GM19328 (cell line): ENCODE measurements at regions not wholly inside any gene's neighbourhood (a gene's known extent, or its start where the extent isn't known, plus 50 kb on each side); places are given as distances from the start of the nearest gene placed in this dataset.
"Not testable (repeated sequence)": the region's sequence is repeated elsewhere in the genome, so short reads cannot be mapped to it uniquely, and the experiment has no call there.

Experiments used
- ATAC-seq: cut with Tn5 transposase; IDR thresholded peaks from one replicate; pipeline ENCODE4 v1.9.1; 2021; ENCODE audit warnings: mild to moderate bottlenecking, moderate library complexity; ENCODE audit not compliant: unreplicated experiment

- ATAC-seq, result no peak
Observed at GRCh38 chr3:153957421-153957820, 163.8 kb upstream of the ARHGEF26 start.

GRCh38 chr3:153958635-153959595, 162.3 kb upstream of the ARHGEF26 start:
- no peak for ATAC-seq

GRCh38 chr3:153960458-153961074, 160.6 kb upstream of the ARHGEF26 start:
- ATAC-seq, result no peak

GRCh38 chr3:153961494-153961893, 159.7 kb upstream of the ARHGEF26 start:
- ATAC-seq, result no peak

- no peak for ATAC-seq
Observed at GRCh38 chr3:153963012-153963411, 158.2 kb upstream of the ARHGEF26 start.

DNA sequence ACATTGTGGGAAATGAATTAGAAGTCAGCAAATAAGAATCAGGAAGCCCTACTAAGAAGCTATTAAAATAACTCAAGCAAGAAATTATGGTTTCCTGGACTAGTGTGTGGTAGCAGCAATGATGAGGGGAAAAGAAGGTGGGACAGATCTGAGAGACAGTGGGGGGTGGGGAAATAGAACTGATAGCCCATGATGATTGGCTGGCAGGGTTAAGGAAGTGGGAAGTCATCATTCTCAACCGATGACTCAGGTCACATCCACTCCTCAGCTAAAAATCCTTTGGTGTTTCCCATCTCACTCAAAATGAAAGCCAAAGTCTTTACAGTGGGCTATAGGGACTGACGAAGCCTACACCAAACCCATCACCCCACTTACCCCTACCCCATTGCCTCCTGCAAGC, 153.9 kb upstream of the ARHGEF26 start:
- ATAC-seq, result no peak

DNA sequence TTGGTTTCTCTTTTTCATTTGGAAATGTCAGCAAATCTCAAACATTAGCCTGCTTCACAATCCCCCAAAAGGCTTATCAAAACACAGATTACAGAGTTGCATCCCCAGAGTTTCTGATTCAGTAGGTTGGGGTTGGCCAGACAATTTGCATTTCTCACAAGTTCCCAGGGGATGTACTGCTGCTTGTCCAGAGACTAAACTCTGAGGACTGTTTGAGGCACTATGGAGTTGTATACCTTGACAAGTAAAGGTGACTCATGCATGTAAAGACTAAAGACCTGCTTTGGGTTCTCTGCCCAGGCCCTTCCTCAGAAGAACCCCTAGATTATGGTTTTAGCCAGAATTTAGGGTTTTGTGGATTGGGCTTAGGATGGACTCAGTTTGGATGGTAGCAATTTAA, 151.1 kb upstream of the ARHGEF26 start:
- no peak for ATAC-seq

DNA sequence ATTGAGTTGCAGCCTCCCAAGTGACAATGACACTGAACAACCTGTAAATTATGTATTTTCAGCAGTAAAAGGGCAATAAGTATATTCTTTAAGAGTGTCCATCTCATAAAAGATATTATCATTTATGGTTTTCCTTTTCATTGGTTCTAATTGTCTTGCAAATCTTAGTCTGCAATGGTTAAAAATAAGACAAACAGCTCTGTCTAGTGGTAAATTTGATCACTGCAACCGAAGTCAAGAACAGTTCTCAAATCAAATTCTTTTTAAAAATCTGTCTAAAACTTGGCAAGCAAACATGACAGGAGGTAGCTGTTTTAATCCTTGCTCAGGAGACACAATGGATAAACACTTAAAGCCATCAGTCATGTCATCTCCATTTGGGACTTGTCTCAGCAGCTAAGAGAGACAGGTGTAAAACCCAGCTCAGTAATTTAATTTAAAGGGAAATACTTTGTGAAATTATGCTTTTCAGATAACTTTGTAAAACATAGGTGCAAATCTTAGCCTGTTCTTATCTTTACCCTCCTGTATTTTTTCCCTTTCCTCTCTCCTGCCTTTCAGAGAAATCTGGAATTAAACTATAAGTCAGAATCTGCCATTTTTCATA, 150.3 kb upstream of the ARHGEF26 start:
- no peak for ATAC-seq

- ATAC-seq, result peak; percentile 44
Observed at GRCh38 chr3:153972862-153973261, 148.3 kb upstream of the ARHGEF26 start.

GRCh38 chr3:153973722-153974265, 147.4 kb upstream of the ARHGEF26 start:
- peak; percentile 42 for ATAC-seq

GRCh38 chr3:153974614-153975013, 146.6 kb upstream of the ARHGEF26 start:
- ATAC-seq, result no peak

- no peak for ATAC-seq
Observed at GRCh38 chr3:153976891-153977554, 144.2 kb upstream of the ARHGEF26 start.

DNA sequence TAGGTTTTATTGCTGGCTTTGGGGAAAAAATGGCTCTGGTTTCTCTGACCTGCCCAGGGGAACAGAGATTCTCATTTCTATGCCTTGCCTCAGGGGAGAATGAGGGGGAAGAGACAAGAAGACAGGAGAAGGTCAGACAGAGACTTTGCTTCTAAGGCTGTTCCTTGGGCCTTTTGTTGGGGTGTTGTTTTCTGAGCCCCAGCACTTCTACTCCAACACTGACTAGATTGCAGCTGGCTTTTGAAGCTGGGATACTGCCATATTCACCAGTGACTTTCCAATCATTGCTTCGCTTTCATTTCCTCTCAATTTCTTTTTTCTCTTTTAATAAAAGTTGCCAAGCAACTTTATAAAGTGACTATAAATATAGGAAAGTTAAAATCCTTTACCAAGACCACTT, 143.2 kb upstream of the ARHGEF26 start:
- no peak for ATAC-seq

DNA sequence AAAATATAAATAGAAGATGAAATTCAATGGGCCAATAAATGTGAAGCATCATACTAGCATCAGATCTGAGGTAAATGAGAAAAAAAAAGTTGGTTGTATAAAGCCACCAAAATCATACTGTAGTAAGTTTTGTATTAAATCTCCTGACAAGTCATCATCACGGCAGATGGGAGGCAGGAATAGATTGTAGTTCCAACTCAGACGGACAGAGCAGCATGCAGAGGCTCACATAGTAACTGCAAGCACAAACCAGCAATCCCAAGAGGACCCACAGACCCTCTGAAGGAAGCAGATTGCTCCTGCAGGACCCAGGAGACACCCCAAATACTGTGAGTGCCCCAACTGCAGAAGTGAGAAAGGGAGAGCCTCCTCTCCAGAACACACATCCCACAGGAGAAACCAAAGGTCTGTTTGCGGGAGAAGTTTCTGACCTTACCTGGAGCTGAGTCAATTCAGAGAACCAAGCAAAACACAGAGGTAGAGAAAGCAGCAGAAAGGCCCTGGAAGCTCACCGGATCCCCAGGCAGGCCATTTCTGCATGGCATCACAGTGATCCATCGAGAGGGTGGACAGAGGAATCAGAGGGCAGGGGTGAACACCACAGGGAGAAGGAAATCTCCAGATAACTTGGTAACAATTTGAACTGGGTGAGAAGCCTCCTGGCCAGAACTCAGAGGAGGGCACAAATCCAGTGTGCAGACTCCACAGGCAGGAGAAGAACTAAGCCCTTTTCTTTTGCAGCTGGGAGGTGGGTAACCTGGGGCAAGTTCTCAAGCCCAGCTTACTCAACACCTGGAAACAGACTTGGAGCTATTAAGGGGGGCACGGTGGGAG, 141.6 kb upstream of the ARHGEF26 start:
- no peak for ATAC-seq

DNA sequence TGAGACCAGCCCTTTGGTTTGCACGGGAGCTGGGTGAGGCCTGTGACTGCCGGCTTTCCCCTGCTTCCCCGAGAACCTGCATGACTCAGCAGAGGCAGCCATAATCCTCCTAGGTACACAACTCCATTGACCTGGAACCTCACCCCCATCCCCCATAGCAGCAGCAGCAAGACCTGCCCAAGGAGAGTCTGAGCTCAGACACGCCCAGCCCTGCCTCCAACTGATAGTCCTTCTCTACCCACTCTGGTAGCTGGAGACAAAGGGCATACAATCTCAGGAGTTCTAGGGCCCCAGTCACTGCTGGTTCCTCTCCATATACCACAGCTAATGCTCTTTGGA, 141.0 kb upstream of the ARHGEF26 start:
- ATAC-seq, result no peak

DNA sequence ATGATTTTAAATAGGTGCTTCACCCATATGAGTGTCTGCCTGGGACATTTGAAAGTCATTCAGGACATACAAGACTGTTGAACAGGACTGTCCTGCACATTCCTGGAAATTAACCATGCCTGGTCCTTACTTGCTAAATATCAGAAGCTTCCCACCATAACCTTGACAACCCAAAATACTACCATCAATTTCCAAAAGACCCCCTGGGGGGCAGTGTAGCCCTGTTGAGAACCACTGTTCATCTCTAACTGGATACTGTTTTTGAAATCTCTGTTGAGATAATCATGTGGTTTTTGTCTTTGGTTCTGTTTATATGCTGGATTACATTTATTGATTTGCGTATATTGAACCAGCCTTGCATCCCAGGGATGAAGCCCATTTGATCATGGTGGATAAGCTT, 123.8 kb upstream of the ARHGEF26 start:
- not testable (repeated sequence) for ATAC-seq

DNA sequence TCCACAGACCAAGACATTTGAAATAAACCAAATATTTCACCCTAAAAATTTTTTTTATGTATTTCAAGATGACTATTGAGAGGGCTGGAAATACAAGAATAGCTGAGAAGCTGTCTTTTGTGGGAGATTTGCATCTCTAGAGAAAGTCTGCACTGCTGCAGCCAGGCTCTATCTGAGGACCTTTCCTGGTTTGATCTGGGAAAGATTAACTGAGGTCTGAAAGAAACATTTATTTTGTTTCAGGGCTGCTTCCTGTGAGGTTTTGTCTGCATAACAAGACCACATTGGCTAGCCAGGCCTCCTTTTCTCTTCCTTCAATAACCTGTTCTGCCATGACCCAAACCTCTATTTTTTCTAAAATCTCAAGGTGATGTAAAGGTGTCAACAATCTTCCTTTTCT, 117.5 kb upstream of the ARHGEF26 start:
- ATAC-seq, result no peak

GRCh38 chr3:154011036-154011435, 110.2 kb upstream of the ARHGEF26 start:
- ATAC-seq, result no peak

- ATAC-seq, result no peak
Observed at GRCh38 chr3:154013736-154014135, 107.5 kb upstream of the ARHGEF26 start.

- ATAC-seq, result no peak
Observed at GRCh38 chr3:154015307-154015706, 105.9 kb upstream of the ARHGEF26 start.
